DND-41 (cell line): ENCODE measurements at regions not wholly inside any gene's neighbourhood (a gene's known extent, or its start where the extent isn't known, plus 50 kb on each side); places are given as distances from the start of the nearest gene placed in this dataset.

ENCODE experiments used
- EZH2 ChIP-seq: IDR thresholded peaks from 3 replicates; pipeline ENCODE4 v1.6.1; 2012; ENCODE audit warnings: borderline replicate concordance, low read depth, mild to moderate bottlenecking, moderate library complexity, low read length, inconsistent platforms; ENCODE audit not compliant: severe bottlenecking
- TF ChIP-seq, protein P1 (sequence below): IDR thresholded peaks from 2 replicates; pipeline ENCODE4 v1.5.1; 2012; ENCODE audit warnings: borderline replicate concordance, low read length, moderate library complexity, mild to moderate bottlenecking; ENCODE audit not compliant: poor library complexity, severe bottlenecking; ENCODE audit errors: extremely low read depth

DNA sequence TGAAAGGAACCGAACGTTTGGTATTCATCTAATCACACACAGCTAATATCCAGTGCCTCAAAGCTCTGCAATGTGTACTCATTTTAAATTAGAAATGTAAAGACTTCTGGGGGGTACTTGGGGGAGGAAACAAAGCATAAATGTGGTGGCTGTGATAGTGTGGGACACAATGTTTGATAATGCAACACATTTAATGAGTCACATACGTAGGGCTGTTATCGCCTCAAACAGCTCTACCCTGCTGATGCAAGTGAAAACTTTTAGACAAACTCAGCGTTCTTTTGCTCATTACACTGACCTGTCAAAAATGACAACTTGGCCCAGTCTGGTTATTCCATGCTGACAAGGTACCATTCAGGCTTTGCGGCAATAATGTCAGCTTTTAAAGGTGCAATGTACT lies 1227.1 kb upstream of the CELF4 start:
- TF ChIP-seq, protein P1, sequence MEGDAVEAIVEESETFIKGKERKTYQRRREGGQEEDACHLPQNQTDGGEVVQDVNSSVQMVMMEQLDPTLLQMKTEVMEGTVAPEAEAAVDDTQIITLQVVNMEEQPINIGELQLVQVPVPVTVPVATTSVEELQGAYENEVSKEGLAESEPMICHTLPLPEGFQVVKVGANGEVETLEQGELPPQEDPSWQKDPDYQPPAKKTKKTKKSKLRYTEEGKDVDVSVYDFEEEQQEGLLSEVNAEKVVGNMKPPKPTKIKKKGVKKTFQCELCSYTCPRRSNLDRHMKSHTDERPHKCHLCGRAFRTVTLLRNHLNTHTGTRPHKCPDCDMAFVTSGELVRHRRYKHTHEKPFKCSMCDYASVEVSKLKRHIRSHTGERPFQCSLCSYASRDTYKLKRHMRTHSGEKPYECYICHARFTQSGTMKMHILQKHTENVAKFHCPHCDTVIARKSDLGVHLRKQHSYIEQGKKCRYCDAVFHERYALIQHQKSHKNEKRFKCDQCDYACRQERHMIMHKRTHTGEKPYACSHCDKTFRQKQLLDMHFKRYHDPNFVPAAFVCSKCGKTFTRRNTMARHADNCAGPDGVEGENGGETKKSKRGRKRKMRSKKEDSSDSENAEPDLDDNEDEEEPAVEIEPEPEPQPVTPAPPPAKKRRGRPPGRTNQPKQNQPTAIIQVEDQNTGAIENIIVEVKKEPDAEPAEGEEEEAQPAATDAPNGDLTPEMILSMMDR, result no peak
- TF ChIP-seq EZH2, result no peak
